ENCODE measurements at regions not wholly inside any gene's neighbourhood (a gene's known extent, or its start where the extent isn't known, plus 50 kb on each side); places are given as distances from the start of the nearest gene placed in this dataset.
"Not testable (repeated sequence)": the region's sequence is repeated elsewhere in the genome, so short reads cannot be mapped to it uniquely, and the experiment has no call there.

DNA sequence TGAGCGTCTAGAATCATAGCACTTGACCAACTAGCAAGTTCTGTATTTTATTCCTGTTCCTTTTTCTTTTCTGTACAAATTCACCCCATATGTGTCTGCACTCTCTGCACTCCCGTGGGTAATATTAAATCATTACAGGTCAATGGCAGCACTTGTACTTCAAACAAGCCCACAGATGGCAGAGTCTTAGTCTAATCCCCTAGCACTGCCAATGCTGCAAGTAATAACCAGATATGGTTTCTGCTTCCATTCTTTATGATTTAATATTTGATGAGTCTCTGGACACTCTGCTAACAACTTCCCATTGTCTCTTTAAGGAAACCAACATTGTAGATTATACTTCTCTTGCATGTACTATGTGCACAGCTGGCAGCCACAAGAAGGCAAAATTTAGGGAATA is 343.8 kb upstream of the CHD1 start:
- DNase-seq, result no peak

DNA sequence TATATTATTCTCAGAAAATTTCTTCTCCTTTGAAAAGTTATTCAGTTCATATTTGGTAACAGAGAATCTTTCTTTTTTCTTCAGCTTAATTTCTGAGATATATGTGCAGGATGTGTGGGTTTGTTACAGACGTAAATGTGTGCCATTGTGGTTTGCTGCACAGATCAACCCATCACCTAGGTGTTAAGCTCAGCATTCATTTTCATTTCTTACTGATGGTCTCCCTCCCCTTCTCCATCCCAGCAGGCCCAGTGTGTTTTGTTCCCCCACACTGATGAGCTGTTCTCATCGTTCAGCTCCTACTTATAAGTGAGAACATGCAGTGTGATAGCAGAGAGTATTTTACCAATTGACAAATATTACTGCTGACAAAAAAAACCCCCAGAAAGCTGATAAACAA is 330.0 kb upstream of the CHD1 start:
- DNase-seq, result no peak

DNA sequence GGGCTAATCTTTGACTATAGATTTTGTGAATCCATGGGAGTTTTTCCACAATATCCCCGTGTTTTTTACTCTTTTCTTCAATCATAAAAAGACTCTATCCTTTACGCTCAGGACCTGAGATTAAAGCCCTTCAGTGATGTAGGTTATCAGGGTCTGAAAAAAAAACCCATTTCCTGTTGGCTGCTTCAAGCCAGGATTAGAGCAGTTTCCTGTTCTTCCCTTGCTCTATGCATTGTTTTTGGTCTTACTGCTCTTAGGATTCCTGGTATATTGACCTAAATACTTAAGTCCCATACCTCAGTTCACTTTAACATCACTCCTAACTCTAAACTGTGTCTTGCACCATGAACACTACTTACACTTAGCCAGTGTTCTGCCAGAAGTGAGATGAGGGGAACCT is 319.3 kb upstream of the CHD1 start:
- DNase-seq, result no peak

DNA sequence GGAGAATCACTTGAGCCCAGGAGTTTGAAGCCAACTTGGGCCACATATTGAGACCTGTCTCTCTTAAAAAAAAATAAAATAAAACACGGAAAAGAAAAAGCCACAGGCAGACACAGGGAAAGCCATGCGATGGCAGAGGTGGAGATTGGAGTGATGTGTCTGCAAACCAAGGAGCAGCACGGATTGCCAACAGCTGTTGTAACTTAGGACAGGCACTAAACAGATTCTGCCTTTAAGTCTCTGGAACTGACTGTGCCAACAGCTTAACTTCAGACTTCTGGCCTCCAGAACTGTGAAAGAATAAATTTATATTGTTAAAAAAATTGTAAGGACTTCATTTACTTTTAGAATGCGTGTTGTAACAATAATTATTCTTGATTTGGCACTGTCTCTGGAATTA is 318.5 kb upstream of the CHD1 start:
- DNase-seq, result no peak

DNA sequence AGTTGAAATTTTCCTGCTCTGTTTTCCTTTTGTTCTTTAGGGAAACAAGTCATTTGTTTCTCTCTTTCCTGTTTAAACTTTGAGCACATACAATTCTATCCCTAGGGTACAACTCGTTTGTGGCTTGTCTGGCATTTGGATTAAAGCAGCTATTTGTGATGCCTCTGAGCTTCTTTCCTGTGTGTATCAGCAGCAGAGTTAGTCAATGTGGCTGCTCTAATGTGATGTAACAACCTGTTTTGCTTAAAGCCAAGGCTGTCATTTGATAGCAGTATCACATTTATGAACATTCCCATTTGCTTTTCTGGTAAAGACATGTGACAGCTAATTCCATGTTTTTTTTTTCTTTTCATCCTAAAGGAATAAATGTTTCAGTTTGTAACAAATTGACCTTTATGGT is 314.3 kb upstream of the CHD1 start:
- DNase-seq, result no peak

DNA sequence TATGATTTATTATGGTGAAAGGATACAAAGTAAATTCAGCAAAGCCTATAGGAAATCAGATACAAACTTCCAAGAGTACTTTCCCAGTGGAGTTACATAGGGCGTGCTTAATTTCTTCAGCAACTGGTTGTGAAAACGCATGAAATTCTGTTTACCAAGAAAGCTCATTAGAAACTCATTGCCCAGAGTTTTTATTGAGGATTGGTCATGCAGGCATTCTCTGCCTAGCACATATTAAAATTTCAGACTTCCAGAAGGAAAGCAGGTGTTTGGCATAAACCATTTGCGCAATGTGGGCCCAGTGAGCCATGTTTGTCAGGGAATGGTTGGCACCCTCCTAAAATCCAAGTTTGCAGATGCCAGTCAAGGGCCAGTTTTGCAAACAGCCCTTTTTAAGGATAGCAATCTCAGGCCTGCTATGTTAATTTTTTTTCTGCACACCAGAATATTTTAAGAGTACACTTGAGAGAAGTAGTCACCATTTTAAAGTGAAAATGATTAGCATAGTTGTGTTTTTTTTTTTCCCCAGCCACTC is 311.1 kb upstream of the CHD1 start:
- DNase-seq, result no peak

DNA sequence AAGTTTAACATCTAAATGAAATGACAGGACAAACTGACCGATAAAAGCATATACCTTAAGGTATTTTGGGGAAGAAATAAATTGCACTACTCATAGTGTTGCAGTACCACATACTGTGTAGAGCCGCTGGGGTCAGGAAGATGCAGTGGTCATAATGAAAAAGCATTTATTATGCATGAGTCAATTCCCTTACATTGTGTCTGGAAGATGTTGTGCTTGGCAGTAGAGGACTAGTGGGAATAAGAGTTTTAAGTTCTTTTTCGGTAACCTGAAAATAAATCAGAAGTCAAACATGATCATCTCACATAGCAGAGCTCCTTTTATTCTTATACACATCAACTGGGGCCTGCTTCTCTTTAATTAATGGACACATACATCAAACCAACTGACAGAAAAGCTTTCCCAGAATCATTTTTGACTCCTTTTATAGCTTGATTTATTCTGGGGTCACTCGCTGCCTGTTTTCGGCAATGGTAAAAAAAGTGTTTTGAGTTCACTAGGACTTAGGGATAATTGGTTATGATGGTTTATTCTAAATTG is 262.5 kb upstream of the CHD1 start:
- no peak for DNase-seq

DNA sequence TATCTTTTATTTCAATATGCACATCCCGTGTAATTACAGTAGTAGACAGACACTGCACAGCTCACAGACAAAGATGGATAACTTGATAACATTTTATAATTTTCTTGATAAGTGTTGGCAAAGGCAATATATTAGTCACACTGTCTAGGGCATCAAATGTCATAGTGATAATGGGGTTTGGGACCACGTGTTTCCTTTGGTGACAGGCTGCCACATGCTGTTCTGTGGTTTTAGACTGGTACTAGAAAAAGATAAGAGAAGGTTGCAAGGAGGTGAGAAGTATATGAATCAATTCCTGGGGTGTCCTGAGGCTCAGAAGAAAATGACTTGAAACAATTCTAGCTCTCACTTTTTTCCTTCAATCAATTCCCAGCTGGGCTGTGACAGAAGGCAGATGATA is 258.8 kb upstream of the CHD1 start:
- DNase-seq, result no peak

DNA sequence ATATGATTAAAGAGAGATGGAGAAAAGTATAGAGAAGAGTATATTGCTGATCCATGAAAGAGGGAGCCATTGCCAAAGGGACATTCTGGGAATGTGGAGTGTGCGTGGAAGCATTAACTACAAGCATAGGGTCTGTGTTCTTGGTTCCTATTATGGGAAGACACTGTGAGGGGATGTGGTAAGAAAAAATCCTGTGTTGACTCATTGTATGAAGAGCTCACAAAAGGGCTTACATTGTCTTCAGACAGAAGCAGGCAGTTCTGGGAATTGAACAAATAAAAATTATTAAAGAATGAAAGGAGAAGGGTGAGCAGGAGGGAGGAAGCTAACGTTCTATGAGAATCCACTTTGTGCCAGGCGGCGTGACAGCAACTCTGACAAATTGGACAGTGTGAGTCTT is 250.4 kb upstream of the CHD1 start:
- no peak for DNase-seq

DNA sequence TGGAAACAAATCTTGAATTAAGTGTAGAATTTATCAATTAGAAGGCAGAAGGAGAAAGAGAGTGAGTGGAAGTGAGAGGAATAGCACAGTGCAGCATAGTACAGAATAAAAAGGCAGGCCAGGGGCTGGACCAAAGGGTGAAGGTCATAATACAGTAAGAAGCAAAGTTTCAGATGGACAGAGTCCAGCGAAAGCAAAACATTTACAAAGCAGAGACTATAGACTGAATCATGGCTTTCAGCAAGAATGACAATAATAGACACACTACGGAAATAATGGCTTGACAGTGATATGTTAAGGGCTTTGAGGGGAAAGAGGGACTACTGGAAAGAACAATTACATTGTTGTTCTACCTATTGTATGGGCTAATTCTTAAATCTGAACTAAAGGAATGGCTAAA is 249.0 kb upstream of the CHD1 start:
- DNase-seq, result no peak

DNA sequence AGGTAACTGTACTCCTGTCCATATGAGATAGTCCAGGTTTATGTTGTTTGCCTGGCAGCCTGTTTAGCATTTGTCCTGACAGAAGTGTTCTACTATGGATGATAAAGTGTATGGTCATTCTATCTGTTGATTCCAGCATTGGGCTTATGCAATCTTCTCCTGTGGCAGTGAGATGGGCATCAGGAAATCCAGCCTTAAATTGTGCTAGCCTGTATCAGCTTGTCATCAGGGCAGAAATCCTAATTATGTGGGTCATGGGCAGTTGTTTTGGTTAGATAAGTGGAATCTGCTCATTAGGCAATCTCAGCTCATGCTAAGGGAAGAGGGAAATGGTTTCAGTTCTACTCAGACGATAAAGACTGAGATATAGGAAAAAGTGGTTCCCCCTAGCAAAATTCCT is 247.4 kb upstream of the CHD1 start:
- no peak for DNase-seq

DNA sequence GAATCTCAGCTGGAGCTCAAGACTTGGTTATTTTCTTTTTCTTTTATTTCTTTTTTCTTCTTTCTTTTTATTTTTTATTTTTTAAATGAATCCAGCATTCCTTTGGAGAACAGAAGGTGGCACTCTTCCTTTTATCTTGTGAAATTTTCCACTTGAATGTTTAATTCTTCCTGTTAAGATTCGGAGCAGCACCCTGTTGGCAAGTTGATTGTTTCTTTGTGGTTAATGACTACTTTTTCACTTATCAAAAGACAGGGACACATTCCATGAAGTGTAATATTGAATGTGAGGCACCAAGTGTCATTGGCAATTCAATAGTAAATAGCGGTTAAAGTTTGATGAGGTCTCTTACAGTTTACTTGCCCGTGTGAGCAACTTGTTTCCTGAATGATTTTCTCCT is 240.5 kb upstream of the CHD1 start:
- DNase-seq, result no peak

DNA sequence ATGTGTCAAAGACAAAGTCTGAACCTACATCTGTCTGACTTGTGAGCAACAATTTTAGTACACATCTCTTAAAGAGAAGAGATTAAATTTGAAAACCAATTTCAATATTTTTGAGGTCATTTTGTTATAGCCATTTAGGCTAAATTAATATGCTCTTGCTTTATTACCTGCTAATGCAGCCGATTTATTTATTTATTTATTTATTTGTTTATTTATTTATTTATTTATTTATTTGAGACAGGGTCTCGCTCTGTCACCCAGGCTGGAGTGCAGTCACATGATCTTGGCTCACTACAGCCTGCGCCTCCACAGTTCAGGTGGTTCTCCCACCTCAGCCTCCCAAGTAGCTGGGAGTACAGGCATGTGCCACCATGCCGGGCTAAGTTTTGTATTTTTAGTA is 232.7 kb upstream of the CHD1 start:
- not testable (repeated sequence) for DNase-seq

DNA sequence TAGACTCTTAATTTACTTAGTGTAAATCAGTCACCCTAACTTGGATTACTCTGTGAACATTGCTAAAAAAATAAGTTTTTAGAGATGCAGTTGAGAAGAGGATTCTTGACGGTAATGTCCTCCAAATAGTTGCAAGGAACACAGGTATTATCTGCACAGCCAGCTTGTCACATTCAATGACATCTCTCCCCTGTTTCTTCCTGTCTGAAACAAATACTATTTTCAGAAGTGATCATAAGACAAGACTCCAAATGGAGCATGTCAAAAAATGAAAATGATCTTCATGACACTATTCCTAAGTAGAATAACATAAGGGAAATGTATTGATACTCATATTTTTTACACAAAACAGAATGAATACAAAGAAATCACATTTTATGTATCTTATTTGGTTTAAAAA is 227.9 kb upstream of the CHD1 start:
- DNase-seq, result no peak

DNA sequence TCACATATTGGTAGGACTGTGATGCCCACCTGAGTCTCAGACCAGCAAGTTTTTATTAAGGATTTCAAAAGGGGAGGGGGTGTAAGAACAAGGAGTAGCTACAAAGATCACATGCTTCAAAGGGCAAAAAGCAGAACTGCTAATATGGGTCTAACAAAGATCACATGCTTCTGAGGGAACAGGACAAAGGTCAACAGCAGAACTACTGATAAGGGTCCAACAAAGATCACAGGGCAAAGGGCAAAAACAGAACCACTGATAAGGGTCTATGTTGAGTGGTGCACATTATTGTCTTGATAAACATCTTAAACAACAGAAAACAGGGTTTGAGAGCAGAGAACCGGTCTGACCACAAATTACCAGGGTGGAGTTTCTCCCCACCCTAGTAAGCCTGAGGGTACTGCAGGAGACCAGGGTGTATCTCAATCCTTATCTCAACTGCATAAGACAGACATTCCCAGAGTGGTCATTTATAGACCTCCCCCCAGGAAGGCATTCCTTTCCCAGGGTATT is 214.5 kb upstream of the CHD1 start:
- not testable (repeated sequence) for DNase-seq

DNA sequence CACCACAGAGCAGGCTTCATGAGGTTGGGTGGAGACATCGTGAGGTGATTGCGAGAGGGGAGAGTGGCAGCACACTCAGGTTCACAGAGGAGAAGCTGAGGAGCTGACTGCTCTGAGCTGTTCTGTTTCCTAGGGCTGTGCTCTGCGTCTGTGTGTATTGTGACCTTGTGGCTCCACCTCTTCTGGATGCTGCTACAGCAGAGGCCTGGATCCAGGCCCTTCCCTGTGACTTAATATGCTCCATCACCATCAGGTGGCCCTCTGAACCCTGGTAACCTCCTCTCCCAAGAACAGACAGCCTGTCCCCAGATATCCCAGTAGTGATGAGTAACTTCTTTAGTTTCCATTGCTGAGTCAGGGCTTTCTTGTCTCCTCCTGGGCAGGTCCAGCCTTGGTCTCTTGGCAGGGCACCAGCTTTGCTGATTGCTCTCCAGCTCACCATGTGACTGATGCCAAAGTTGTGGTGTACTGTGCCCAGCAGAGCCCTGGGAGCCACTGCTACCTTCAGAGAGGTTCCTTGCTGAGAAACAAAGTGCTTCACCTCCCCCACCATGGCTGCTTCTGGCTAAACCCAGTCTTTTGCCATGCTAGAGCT is 212.8 kb upstream of the CHD1 start:
- no peak for DNase-seq

DNA sequence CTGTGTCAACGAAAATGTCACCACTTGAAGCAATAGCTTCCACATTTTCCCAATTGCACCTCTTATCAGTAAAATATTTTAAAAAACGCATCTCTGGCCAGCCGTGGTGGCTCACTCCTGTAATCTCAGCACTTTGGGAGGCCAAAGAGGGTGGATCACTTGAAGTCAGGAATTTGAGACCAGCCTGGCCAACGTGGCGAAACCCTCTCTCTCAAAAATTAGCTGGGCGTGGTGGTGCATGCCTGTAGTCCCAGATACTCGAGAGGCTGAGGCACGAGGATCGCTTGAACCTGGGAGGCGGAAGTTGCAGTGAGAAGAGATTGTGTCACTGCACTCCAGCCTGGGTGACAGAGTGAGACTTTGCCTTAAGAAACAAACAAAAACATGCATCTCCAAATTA is 210.1 kb upstream of the CHD1 start:
- no peak for DNase-seq

DNA sequence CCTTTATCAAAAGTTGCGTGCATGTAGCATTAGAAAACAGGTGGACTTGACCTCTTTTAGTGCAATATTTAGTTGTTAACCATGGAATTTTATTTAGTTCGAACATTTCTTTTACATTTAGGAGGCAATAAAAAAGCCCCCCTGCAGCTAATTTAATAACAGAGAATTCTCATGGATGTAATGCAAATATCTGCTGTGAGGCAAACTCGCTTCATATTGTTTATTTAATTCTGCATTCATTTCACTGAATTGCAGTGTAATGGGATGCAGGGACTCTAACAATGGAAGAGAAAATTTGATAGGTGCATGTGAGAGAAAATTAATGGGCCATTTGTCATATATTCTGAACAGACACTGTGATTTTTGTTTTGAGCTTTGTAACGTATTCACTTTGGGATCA is 205.1 kb upstream of the CHD1 start:
- no peak for DNase-seq

DNA sequence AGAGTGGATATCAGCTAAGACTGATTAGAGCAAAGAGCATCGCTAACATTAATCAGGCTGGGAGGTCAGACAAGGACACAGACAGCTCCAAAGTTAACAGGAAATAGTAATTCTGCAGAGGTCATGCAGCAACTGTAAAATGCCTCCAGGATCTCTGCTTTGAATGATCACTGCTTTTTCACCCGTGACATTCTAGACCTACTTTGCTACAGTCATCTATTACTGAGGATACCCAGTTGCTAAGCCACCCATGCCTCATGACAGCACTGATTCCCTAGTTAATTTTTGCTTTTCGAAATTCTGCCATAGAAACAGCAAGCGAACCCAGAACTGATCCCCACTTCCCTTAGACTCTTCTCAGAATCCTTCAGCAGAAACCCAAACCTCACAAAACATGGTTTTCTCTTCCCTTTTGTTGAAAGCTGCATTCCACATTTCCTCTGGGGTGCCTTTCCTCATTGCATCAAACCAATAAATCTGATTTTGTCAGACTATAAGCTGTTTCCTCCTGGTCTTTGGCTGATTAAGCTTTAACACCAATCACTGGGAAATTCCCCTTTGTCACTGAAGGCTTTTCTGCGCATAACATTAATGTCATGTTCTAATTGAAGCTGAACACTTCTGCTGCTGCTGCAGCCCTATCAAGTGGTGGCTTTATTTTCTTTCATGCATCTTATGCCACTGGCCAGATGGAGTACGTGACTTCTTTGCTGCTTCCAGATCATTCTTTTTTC is 201.1 kb upstream of the CHD1 start:
- no peak for DNase-seq

DNA sequence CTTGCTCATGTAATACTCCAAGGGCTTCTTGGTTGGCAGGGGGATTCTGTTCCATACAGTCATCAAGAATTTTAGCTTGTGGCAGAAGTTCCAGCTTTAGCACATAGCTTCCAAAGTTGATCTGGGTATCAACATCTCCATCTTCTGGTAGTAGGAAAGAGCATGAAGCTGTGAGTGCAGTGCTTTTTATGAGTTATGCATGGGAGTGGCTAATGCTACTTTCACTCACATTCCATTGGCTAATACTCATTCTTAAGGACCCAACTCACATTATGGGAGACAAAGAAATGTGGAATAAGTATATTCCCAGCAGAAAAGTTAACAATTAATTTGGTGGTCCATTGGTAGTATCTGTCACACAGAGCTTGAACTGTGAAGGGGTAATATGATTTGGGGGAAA is 194.2 kb upstream of the CHD1 start:
- no peak for DNase-seq

DNA sequence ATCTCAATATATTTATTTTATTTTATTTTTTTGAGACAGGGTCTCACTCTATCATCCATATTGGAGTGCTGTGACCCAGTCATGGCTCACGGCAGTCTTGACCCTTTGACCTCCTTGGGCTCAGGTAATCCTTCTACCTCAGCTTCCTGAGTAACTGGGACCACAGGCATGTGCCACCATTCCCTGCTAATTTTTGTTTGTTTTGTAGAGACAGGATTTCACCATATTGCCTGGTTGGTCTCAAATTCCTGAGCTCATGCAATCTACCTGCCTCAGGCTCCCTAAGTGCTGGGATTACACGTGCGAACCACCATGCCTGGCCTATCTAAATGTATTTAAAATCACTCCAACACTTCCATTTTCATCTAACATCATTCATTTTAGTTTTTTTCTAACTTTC is 190.5 kb upstream of the CHD1 start:
- DNase-seq, result no peak

DNA sequence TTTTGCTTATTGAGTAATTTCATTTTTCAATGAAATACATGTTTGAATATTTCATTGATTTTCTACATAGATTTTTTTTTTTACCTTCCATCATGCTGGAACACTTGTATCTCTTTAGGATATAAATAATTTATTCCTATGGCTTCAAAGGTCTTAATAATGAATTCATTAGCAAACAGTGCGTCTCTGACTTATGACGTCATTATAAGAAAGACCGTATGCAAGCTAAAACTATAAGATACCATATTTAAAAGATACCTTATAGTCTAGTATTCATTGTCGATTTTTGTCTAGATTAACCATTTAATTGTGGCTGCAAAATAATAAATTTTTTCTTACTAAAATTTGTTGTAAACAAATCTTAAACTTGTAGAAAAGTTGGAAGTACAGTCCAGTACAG is 187.7 kb upstream of the CHD1 start:
- no peak for DNase-seq

DNA sequence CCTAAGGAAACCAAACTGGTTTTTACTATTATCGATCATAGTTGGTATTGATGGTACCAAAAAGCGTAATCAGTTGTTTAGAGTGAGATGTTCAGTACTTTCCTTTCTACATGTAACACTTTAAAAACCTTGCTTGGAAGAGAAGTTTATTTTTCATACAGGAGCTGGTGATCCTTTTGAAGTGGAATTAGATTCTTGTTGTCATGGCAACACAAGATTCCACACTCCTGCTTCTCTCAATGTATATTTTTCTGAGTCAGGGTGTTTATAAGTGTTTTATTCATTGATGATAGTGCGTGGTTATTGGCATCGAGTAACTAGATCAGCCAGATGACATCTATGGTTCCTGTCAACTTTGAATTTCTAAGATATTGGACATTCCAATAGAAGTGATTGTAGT is 181.1 kb upstream of the CHD1 start:
- DNase-seq, result no peak

DNA sequence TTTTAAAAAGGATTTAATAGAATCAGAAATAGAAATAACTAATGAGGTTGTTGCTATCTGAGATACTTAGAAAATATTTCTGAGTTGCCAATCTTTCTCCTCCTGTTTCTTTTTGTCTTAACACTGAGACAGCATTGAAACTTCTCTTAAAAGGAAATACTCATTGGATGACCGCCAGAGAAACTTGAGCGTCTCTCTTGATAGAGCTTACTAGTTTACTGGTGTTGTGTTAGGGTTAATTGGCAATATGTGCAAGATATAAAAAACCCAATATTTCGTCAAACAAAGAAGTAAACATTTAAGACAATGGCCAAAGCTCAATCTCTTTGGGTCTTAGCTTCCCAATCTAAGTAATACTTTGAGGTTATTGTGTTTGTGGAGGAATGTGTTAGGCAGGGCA is 176.4 kb upstream of the CHD1 start:
- DNase-seq, result no peak
